Epithelial cell of proximal tubule (primary cell): ENCODE measurements at regions not wholly inside any gene's neighbourhood (a gene's known extent, or its start where the extent isn't known, plus 50 kb on each side); places are given as distances from the start of the nearest gene placed in this dataset.

ENCODE experiments used
- DNase-seq: peaks from one replicate; pipeline ENCODE4 v3.0.0-alpha.2; 2011; ENCODE audit warnings: low read depth
- H3K4me3 ChIP-seq: 2 replicates; pipeline ENCODE4 v1.5.1; 2011; ENCODE audit warnings: low read depth, mild to moderate bottlenecking, low read length
- CTCF ChIP-seq: conservative IDR thresholded peaks from 2 replicates; pipeline ENCODE4 v1.5.1; 2012; ENCODE audit warnings: low read depth, mild to moderate bottlenecking, low read length

GRCh38 chr18:7395566-7395965 lies 164.7 kb downstream of the LRRC30 start:
- TF ChIP-seq CTCF, result no peak
- H3K4me3 ChIP-seq, result no peak overlapping the region
- no peak for DNase-seq

DNA sequence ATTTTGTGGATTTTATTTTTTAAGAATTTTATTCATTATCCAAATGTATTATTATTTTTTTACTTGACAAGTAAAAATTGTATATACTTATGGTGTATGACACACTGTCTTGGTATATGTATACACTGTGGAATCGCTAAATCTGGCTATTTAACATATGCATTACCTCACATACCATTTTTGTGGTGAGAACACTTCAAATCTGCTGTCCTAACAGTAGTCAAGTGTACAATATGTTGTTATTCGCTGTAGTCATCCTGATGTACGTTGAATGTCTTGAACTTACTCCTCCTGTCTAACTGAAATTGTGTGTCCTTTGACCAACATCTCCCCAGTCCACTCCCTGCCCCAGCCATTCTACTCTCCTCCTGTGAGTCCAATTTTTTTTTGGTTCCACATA lies 153.2 kb upstream of the PTPRM start:
- no peak for TF ChIP-seq CTCF
- no peak overlapping the region for H3K4me3 ChIP-seq
- no peak for DNase-seq

DNA sequence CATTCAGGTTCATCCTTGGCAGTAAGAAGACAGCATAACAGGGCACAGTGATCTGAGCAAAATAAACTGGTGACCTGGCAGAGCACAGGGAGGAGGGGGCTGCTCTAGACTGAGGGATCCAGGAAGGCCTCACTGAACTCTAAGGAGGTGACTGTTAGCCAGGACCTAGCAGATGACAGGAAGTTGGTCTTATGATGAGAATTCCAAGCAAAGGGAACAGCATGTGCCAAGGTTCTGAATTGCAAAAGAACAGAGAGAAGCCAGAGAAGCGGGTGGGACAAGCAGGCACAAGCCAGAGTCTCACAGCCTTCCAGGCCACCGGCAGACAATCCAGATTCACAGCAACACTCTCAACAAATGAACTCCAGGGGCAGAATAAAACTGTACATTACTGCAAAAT lies 152.7 kb upstream of the PTPRM start:
- TF ChIP-seq CTCF, result no peak
- no peak for DNase-seq
- no peak overlapping the region for H3K4me3 ChIP-seq

DNA sequence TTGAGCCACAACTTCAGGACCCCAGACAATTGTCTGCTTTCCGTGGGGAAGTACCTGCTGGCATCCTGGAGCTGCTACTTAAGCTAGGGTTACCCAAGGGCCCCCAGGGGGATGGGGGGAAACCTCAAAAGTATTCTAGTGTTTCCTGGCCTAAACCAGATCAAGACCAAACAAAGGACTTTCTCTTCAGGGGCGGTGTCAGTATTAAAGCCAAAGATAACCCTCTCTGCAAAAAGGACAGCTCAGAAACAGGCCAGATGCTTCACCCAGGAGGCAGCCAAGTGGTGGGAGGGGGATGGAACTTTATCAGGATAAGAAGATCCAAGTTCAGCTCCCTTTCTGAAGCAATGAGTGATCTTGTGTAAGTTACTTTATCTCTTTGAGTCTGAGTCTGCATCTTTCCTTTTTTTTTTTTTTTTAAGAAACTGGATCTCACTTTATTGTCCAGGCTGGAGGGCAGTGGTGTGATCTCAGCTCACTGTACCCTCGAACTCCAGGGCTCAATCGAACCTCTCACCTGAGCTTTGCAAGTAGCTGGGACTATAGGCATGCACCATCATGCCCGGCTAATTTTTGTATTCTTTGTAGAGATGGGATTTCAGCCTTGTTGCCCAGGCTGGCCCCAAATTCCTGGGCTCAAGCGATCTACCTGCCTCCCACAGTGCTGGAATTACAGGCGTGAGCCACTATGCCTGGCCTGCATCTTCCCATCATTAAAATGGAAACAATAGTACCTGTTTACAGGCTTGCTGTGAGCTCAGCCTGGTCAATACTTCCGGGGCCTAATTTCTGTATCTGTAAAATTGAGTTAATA lies 151.8 kb upstream of the PTPRM start:
- no peak overlapping the region for H3K4me3 ChIP-seq
- TF ChIP-seq CTCF, result no peak
- no peak for DNase-seq

DNA sequence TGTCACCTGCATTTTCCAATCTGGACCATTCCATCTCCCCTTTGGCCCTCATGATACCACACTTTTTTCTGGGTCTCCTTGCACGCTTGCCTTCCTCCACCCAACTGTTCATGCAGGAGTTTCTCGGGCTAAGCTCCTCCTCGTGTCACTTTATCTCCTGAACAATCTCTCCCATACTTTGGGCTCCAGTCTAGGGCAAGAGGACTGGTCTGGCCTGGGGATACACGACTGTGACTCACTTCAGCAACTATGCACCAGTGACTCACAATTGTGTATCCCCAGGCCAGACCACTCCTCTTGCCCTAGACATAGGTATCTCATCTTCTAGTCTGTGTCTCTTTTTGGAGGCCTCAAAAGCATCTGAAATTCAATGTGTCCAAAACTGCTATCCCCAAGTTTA lies 149.4 kb upstream of the PTPRM start:
- DNase-seq, result no peak
- H3K4me3 ChIP-seq, result no peak overlapping the region
- no peak for TF ChIP-seq CTCF

GRCh38 chr18:7429831-7430230 lies 137.3 kb upstream of the PTPRM start:
- H3K4me3 ChIP-seq, result no peak overlapping the region
- DNase-seq, result no peak
- TF ChIP-seq CTCF, result no peak

DNA sequence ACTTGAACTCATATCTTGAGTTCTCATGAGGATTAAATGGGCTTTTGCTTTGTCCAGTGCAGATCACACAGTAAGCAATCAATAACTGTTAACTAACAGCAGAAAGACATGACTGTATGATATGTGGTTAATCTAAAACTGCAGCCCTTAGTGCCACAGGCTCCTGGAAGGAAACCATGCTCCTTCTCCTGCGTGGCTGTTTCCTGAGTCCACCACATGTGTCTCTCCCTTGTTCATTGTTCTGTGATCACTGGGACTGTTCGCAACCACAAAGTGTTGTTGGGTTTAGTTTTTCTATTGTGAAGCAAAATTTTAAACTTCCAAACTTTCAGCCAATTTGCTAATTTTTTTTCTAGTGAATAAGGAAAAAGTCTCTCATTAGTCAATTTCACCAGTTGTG lies 130.9 kb upstream of the PTPRM start:
- H3K4me3 ChIP-seq, result no peak overlapping the region
- no peak for DNase-seq
- no peak for TF ChIP-seq CTCF
